ENCODE measurements at regions not wholly inside any gene's neighbourhood (a gene's known extent, or its start where the extent isn't known, plus 50 kb on each side); places are given as distances from the start of the nearest gene placed in this dataset.
"Not testable (repeated sequence)": the region's sequence is repeated elsewhere in the genome, so short reads cannot be mapped to it uniquely, and the experiment has no call there.

DNA sequence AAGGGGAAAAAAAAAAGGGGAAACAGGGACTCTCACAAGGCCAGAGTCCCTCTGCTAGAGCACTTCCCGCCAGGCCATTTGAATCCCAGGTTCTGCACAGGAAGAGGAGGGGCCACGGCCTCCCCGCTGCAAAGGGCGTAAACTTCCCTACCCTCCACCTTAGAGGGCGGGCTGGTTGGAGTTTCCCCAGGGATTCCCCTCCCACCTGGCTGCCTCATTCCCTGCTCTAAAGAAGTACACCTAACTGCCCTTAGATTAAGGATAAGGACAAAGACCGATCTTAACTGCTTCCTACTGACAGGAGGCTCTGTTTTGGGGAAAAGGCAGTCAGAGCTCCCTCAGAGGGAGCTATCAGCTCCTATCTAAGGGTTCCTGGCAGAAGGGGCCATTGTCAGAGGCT, 102.0 kb upstream of the ARMC3 start:
- ChIA-PET CTCF (no interaction called here), POLR2A (no interaction called here)
- H3K4me3 ChIP-seq (ENCODE audit: low read depth, low read length): no peak overlapping the region
- no peak for DNase-seq (ENCODE audit: low read depth, low spot score)
- TF ChIP-seq, protein P1, sequence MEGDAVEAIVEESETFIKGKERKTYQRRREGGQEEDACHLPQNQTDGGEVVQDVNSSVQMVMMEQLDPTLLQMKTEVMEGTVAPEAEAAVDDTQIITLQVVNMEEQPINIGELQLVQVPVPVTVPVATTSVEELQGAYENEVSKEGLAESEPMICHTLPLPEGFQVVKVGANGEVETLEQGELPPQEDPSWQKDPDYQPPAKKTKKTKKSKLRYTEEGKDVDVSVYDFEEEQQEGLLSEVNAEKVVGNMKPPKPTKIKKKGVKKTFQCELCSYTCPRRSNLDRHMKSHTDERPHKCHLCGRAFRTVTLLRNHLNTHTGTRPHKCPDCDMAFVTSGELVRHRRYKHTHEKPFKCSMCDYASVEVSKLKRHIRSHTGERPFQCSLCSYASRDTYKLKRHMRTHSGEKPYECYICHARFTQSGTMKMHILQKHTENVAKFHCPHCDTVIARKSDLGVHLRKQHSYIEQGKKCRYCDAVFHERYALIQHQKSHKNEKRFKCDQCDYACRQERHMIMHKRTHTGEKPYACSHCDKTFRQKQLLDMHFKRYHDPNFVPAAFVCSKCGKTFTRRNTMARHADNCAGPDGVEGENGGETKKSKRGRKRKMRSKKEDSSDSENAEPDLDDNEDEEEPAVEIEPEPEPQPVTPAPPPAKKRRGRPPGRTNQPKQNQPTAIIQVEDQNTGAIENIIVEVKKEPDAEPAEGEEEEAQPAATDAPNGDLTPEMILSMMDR (IDR thresholded peaks at IDR 0.05; ENCODE audit: low read depth, low read length): no peak
- H3K27me3 ChIP-seq (ENCODE audit: control insufficient read depth, insufficient read depth, low read length): no peaks in the 10 kb centered on the region
- H3K27ac ChIP-seq (ENCODE audit: low read depth, low read length): no peak overlapping the region
- no peaks in the 10 kb centered on the region; the same call in 1 of the 2 replicates for H3K9me3 ChIP-seq (ENCODE audit: control insufficient read depth, insufficient read depth, low read length)

DNA sequence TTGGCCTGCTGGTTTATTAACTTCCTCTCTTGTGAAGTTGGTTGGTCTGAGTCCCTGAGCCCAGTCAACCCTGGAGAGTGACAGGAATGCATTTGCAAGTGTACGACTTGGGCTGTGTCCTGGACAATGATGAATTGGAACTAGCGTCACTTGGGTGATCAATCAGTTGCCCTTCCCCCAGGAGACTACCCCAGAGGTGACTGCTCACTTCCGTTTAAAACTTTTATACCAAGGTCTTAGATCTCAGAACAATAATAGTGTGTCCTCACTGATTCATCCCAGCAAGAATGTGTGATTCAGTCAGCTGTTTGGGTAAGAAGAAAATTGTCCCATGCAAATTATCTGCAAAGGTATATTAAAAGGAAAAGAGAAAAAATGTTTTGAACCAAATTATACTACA, 102.9 kb upstream of the ARMC3 start:
- no peak for DNase-seq (ENCODE audit: low read depth, low spot score)
- Histone ChIP-seq H3K27me3 (ENCODE audit: control insufficient read depth, insufficient read depth, low read length) (no peaks in the 10 kb centered on the region), H3K27ac (ENCODE audit: low read depth, low read length) (no peak overlapping the region), H3K9me3 (ENCODE audit: control insufficient read depth, insufficient read depth, low read length) (no peaks in the 10 kb centered on the region; the same call in 1 of the 2 replicates), H3K4me3 (ENCODE audit: low read depth, low read length) (no peak overlapping the region)
- CTCF ChIA-PET: no interaction called here
- TF ChIP-seq, protein P1 (IDR thresholded peaks at IDR 0.05; ENCODE audit: low read depth, low read length): no peak
- POLR2A ChIA-PET: no interaction called here

DNA sequence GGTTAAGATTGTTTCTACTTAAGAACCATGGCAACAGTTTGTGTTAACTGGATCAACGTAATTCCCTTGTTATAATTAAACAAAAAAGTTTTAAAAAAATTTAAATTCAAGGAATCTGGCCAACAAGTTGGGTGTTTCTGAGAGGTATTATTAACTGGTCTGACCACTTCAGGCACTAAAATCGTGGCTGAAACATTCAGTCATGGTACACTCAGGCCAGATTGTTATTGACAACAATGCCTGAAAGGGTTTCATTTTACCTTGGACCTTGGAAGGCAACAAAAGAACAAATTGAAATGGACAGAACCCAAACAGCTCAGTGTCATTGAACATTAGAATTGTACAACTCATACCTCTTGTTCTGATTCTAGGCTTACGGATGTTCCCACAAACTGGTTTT, 103.3 kb upstream of the ARMC3 start:
- no peaks in the 10 kb centered on the region; the same call in 1 of the 2 replicates for H3K9me3 ChIP-seq (ENCODE audit: control insufficient read depth, insufficient read depth, low read length)
- no peak for DNase-seq (ENCODE audit: low read depth, low spot score)
- no peaks in the 10 kb centered on the region for H3K27me3 ChIP-seq (ENCODE audit: control insufficient read depth, insufficient read depth, low read length)
- no peak overlapping the region for H3K4me3 ChIP-seq (ENCODE audit: low read depth, low read length)
- no peak overlapping the region for H3K27ac ChIP-seq (ENCODE audit: low read depth, low read length)
- CTCF ChIA-PET: no interaction called here
- TF ChIP-seq, protein P1 (IDR thresholded peaks at IDR 0.05; ENCODE audit: low read depth, low read length): no peak
- POLR2A ChIA-PET: no interaction called here

DNA sequence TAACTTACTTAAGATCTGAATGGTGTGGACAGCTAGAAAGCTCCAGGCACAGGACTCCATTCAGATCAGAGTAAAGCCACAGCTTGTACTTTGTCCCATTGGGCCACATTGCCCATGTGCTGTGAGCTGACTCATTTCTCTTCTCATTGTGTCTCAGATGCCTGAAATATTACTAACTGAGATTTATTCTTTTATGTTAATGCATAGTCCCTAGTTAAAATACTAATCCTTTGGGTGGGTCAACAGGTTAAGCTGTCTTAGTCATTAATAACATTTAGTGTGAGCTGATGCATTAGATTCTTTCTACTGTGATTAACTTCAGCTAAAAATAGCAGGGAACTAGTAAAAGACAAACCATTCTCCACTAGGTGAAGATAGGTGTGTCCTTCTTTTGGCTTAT, 104.7 kb upstream of the ARMC3 start:
- ChIA-PET CTCF (interaction anchor here (1.2 kb wide), 2 partner anchors 249 to 335 kb away, joined by 3 to 4 read pairs; no protein-coding TSS in a partner anchor), POLR2A (interaction anchor here (0.6 kb wide), 1 partner anchor 110 kb away, joined by 7 read pairs; no protein-coding TSS in a partner anchor)
- TF ChIP-seq, protein P1 (IDR thresholded peaks at IDR 0.05; ENCODE audit: low read depth, low read length): no peak
- Histone ChIP-seq H3K9me3 (ENCODE audit: control insufficient read depth, insufficient read depth, low read length) (no peaks in the 10 kb centered on the region; the same call in 1 of the 2 replicates), H3K4me3 (ENCODE audit: low read depth, low read length) (no peak overlapping the region), H3K27me3 (ENCODE audit: control insufficient read depth, insufficient read depth, low read length) (no peaks in the 10 kb centered on the region), H3K27ac (ENCODE audit: low read depth, low read length) (no peak overlapping the region)
- no peak for DNase-seq (ENCODE audit: low read depth, low spot score)

DNA sequence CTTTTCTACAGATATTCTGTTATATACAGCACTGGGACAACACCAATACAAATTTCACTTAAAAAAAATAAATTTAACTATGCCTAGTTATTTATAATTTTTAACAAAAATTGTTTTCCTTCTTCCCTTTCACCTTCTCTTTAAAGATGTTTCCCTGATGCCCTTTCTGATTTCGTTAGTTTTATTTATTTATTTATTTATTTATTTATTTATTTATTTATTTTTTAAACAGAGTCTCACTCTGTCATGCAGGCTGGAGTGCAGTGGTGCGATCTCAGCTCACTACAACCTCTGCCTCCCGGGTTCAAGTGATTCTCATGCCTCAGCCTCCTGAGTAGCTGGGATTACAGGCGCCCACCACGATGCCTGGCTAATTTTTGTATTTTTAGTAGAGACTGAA, 105.9 kb upstream of the ARMC3 start:
- CTCF ChIA-PET; POLR2A ChIA-PET; H3K9me3 ChIP-seq (ENCODE audit: control insufficient read depth, insufficient read depth, low read length); H3K4me3 ChIP-seq (ENCODE audit: low read depth, low read length); H3K27me3 ChIP-seq (ENCODE audit: control insufficient read depth, insufficient read depth, low read length); DNase-seq (ENCODE audit: low read depth, low spot score): not testable (repeated sequence)
- peak overlapping the region; percentile 49 for H3K27ac ChIP-seq (ENCODE audit: low read depth, low read length)

DNA sequence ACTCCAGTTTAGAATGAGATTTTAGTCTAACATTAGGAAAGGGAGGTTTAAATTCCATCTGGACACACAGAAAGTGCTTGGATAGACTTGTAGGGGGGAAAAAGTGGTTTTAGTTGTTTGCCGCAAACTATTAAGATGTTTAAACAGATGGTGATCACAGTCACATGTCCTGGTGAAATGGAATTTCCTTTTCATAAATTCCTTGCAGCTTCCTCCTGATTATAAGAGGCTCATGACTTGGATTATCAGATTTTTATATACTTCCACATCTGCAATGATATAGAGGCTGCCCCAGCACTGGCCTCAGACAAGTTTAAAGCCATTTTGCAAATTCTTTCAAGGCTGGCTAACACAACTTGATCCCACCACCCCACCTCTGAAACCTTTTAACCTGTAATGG, 106.4 kb upstream of the ARMC3 start:
- Histone ChIP-seq H3K4me3 (ENCODE audit: low read depth, low read length) (no peak overlapping the region), H3K27me3 (ENCODE audit: control insufficient read depth, insufficient read depth, low read length) (no peaks in the 10 kb centered on the region), H3K27ac (ENCODE audit: low read depth, low read length) (peak overlapping the region; percentile 49), H3K9me3 (ENCODE audit: control insufficient read depth, insufficient read depth, low read length) (no peaks in the 10 kb centered on the region; the same call in 1 of the 2 replicates)
- ChIA-PET CTCF (no interaction called here), POLR2A (no interaction called here)
- TF ChIP-seq, protein P1 (IDR thresholded peaks at IDR 0.05; ENCODE audit: low read depth, low read length): no peak
- DNase-seq (ENCODE audit: low read depth, low spot score): no peak
